K562 (cell line): ENCODE measurements at regions not wholly inside any gene's neighbourhood (a gene's known extent, or its start where the extent isn't known, plus 50 kb on each side); places are given as distances from the start of the nearest gene placed in this dataset.

ENCODE experiments used
- ATAC-seq: fragments of 200-7000 bp; cut with Tn5 transposase; 3 replicates; pipeline ENCODE4 v1.9.1; 2020; ENCODE audit warnings: moderate library complexity
- BruUV-seq: library from RNA; stranded (reverse); fragments of 400-500 nt; replicated peaks from 2 replicates; lab custom pipeline; 2021; lab: Mats Ljungman, UMichigan
- CTCF ChIA-PET: fragments of 300-600 bp; formaldehyde crosslinking; extraction: SDS; loops from one replicate; lab custom pipeline; 2021; ENCODE audit warnings: low intra/inter-chr PET ratio; lab: Yijun Ruan, JAX
- POLR2A ChIA-PET: fragments of 300-600, 350-650 bp; sonication (Branson Sonifier 250); formaldehyde crosslinking; extraction: SDS; loops from one replicate; lab custom pipeline; 2021; ENCODE audit warnings: antibody characterized with exemption, inconsistent platforms; lab: Yijun Ruan, JAX
- DNase-seq, 4 experiments: peaks; one replicate each; pipeline versions ENCODE4 v3.0.0 to v3.0.0-alpha.2; 2011 to 2018; ENCODE audit warnings: low spot score in 3 of 4, mixed read lengths in 3 of 4; ENCODE audit errors: extremely low read depth in 1 of 4
- FAIRE-seq: peaks from 2 replicates; lab custom pipeline; 2011; peaks lifted over from hg19 to GRCh38; lab: Jason Lieb, UNC
- H2AFZ ChIP-seq: 2 replicates; pipeline ENCODE4 v1.6.0; 2011; ENCODE audit warnings: low read depth, low read length, control low read depth, inconsistent platforms
- H3K27ac ChIP-seq: fragments of 200-600 bp; 3 replicates; pipeline ENCODE4 v1.8.0; 2011; ENCODE audit warnings: low read depth, mild to moderate bottlenecking, control low read depth, inconsistent platforms, low read length, moderate library complexity, mixed read lengths; ENCODE audit errors: extremely low read depth
- H3K27me3 ChIP-seq, 2 experiments: fragments of 300-600 bp in 1 of 2; 2 replicates in 1 of 2; 3 replicates in 1 of 2; pipeline versions ENCODE4 v1.6.0 to v1.8.0; 2011; ENCODE audit warnings: inconsistent platforms in 2 of 2, low read length in 2 of 2, mild to moderate bottlenecking in 1 of 2, mixed read lengths in 1 of 2, moderate library complexity in 1 of 2; ENCODE audit not compliant: control insufficient read depth in 2 of 2, insufficient read depth in 2 of 2
- H3K36me3 ChIP-seq: fragments of 300-600 bp; 3 replicates; pipeline ENCODE4 v1.8.0; 2011; ENCODE audit warnings: mild to moderate bottlenecking, low read length, inconsistent platforms; ENCODE audit not compliant: control insufficient read depth, insufficient read depth
- H3K4me1 ChIP-seq, 2 experiments: fragments of 200-600 bp in 1 of 2; replicated peaks in 1 of 2; 2 replicates in 1 of 2; 3 replicates in 1 of 2; pipeline versions ENCODE4 v1.5.1 to v1.8.0; 2011; ENCODE audit warnings: inconsistent platforms in 2 of 2, low read length in 2 of 2, mild to moderate bottlenecking in 1 of 2, mixed read lengths in 1 of 2, moderate library complexity in 1 of 2; ENCODE audit not compliant: control insufficient read depth in 2 of 2, insufficient read depth in 2 of 2
- H3K4me2 ChIP-seq: 2 replicates; pipeline ENCODE4 v1.6.1; 2011; ENCODE audit warnings: low read length, control low read depth, inconsistent platforms, mixed read lengths; ENCODE audit not compliant: insufficient read depth
- H3K4me3 ChIP-seq: fragments of 200-600 bp; sonication (generic), shearing (Covaris generic); 2 replicates; pipeline ENCODE4 v1.5.1; 2016; ENCODE audit warnings: control low read depth, inconsistent platforms
- H3K79me2 ChIP-seq: fragments of 200-600 bp; 3 replicates; pipeline ENCODE4 v1.8.0; 2011; ENCODE audit warnings: low read length, inconsistent platforms; ENCODE audit not compliant: control insufficient read depth, insufficient read depth
- H3K9ac ChIP-seq, 2 experiments: 2 replicates each; pipeline versions ENCODE4 v1.6.0 to v1.6.1; 2011; ENCODE audit warnings: low read depth in 2 of 2, low read length in 2 of 2, control low read depth in 1 of 2, inconsistent platforms in 1 of 2, mild to moderate bottlenecking in 1 of 2, mixed read lengths in 1 of 2; ENCODE audit not compliant: insufficient read depth in 1 of 2
- H3K9me1 ChIP-seq: one replicate; pipeline ENCODE4 v1.6.0; 2011; ENCODE audit warnings: inconsistent platforms, mild to moderate bottlenecking, low read length, moderate library complexity; ENCODE audit not compliant: control insufficient read depth, insufficient read depth
- H3K9me3 ChIP-seq: replicated peaks from 2 replicates; pipeline ENCODE4 v1.5.1; 2011; ENCODE audit warnings: low read depth, low read length, inconsistent platforms; ENCODE audit not compliant: control insufficient read depth, insufficient read depth
- H4K20me1 ChIP-seq: replicated peaks from 2 replicates; pipeline ENCODE4 v1.6.1; 2011; ENCODE audit warnings: low read length, inconsistent platforms, mixed read lengths; ENCODE audit not compliant: control insufficient read depth, insufficient read depth
- BRF2 ChIP-seq: IDR thresholded peaks from 3 replicates; pipeline ENCODE4 v1.6.1; 2011; ENCODE audit warnings: borderline replicate concordance, mild to moderate bottlenecking; ENCODE audit not compliant: insufficient read length, insufficient read depth
- DPF2 ChIP-seq: fragments of 450-650 bp; IDR thresholded peaks from 2 replicates; pipeline ENCODE4 v1.6.1; 2016
- E2F4 ChIP-seq: sonication (generic); formaldehyde crosslinking; IDR thresholded peaks from 2 replicates; pipeline ENCODE4 v1.8.0; 2022; ENCODE audit warnings: mild to moderate bottlenecking, low read depth, missing genetic modification reagents
- FOXA3 ChIP-seq, 2 experiments: fragments of 450-650 bp in 1 of 2; sonication (generic) in 1 of 2; formaldehyde crosslinking; IDR thresholded peaks in 1 of 2; conservative IDR thresholded peaks in 1 of 2; 2 replicates each; pipeline versions ENCODE4 v1.4.0 to v1.8.0; 2020 to 2022; ENCODE audit warnings: mild to moderate bottlenecking in 2 of 2, missing genetic modification reagents in 1 of 2
- MBD1 ChIP-seq: fragments of 250-450 bp; sonication (Bioruptor Pico); IDR thresholded peaks from 2 replicates; pipeline ENCODE4 v1.8.0; 2022; ENCODE audit warnings: inconsistent platforms
- NFE2L1 ChIP-seq: fragments of 450-650 bp; IDR thresholded peaks from 2 replicates; pipeline ENCODE4 v1.6.1; 2016; ENCODE audit warnings: missing genetic modification characterization, low read depth, mild to moderate bottlenecking, missing compliant biosample characterization, moderate library complexity, borderline replicate concordance
- POU5F1 ChIP-seq: fragments of 150-350 bp; IDR thresholded peaks from 2 replicates; pipeline ENCODE4 v1.6.1; 2014; ENCODE audit warnings: borderline replicate concordance, low read length, low read depth, mild to moderate bottlenecking; ENCODE audit not compliant: partially characterized antibody
- PURB ChIP-seq: sonication (generic); formaldehyde crosslinking; IDR thresholded peaks from 2 replicates; pipeline ENCODE4 v1.9.0; 2021; ENCODE audit warnings: low read depth, mild to moderate bottlenecking, missing genetic modification reagents
- TRIM24 ChIP-seq, 2 experiments: fragments of 450-650 bp; IDR thresholded peaks; 2 replicates each; pipeline ENCODE4 v1.6.1; 2016
- WGBS: fragments of 100-300 bp; shearing (Covaris generic); methylation state at CpG from one replicate; pipeline ENCODE4 v1.1.6; 2016; ENCODE audit warnings: low coverage, mixed read lengths; ENCODE audit not compliant: insufficient coverage; ENCODE audit errors: missing lambda C conversion rate; 5-methylcytosine and 5-hydroxymethylcytosine counted together
- in situ Hi-C: fragments of 300-500 bp; cut with MboI; formaldehyde crosslinking; loops from 4 replicates; pipeline ENCODE4 v1.15.0; 2018; ENCODE audit warnings: inconsistent platforms, mixed read lengths
- intact Hi-C: fragments of 100-400 bp; cut with micrococcal nuclease; formaldehyde crosslinking; loops from 2 replicates; pipeline ENCODE4 v1.14.2; 2022
- TF ChIP-seq, protein P1 (sequence below): fragments of 450-650 bp; IDR thresholded peaks from 2 replicates; pipeline ENCODE4 v1.6.1; 2016; ENCODE audit warnings: borderline replicate concordance

DNA sequence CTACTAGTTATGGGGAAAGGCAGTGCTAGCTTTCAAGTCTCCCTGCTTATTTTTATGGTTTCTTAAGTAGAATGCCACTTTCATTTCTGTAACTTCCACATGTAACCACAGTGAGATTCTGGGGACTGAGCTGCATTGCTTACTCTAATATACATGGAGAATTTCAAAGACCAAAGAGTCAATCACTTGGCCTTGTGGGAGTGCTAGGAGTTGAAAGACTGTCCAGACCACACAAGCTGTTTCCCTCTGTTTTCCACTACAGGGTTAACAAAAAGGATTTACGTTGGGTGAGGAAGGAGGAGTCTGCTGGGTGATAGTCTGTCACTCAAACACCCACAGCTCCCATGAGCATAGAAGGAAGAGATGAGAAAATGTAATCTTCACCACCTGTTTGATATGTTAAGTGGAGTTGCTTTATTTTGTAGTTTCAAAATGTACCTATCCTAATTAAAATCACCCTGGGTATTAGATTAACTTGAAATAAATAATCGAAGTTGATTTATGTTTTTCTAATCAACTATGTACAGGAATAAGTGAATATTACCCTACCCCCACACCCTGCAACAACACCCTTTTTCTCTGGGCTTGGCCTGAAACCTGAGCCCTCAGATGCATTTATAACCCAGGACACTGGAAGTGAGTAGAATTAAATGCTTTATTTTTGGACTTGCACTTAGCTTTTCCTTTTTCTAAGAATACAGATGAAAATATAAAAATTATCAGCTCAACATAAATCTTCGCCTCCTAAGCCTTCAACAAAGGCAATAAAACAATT, 225.8 kb upstream of the SLC10A2 start (continued):
- TF ChIP-seq, protein P1, sequence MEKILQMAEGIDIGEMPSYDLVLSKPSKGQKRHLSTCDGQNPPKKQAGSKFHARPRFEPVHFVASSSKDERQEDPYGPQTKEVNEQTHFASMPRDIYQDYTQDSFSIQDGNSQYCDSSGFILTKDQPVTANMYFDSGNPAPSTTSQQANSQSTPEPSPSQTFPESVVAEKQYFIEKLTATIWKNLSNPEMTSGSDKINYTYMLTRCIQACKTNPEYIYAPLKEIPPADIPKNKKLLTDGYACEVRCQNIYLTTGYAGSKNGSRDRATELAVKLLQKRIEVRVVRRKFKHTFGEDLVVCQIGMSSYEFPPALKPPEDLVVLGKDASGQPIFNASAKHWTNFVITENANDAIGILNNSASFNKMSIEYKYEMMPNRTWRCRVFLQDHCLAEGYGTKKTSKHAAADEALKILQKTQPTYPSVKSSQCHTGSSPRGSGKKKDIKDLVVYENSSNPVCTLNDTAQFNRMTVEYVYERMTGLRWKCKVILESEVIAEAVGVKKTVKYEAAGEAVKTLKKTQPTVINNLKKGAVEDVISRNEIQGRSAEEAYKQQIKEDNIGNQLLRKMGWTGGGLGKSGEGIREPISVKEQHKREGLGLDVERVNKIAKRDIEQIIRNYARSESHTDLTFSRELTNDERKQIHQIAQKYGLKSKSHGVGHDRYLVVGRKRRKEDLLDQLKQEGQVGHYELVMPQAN = no peak
- no peak for TF ChIP-seq E2F4
- no peak for TF ChIP-seq PURB (CRISPR knock-in tag)
- no peak for TF ChIP-seq TRIM24 (IDR thresholded peaks at IDR 0.05)

- ATAC-seq (no peak), FAIRE-seq (no peak), DNase-seq (no peak)
- TF ChIP-seq DPF2 = no peak
- no peak for TF ChIP-seq BRF2
- no peak for TF ChIP-seq NFE2L1 (tag)
- TF ChIP-seq POU5F1 = no peak
- TF ChIP-seq FOXA3 (CRISPR knock-in tag; conservative IDR thresholded peaks at IDR 0.05 in 1 of 2, IDR thresholded peaks at IDR 0.05 in 1 of 2) = no peak
- TF ChIP-seq MBD1 (CRISPR knock-in tag) = no peak
- no peak overlapping the region for H3K4me3 ChIP-seq
- BruUV-seq = no TSS peak
- POLR2A ChIA-PET = no interaction called here
- no peak overlapping the region for H3K9ac ChIP-seq
- H3K79me2 ChIP-seq = no peaks in the 10 kb centered on the region
- H3K27me3 ChIP-seq = no peaks in the 10 kb centered on the region
- no peak overlapping the region for H3K27ac ChIP-seq
- no peaks in the 10 kb centered on the region for H3K9me1 ChIP-seq
- in situ Hi-C loops = no loop called here
- H4K20me1 ChIP-seq = no peaks in the 10 kb centered on the region
- CTCF ChIA-PET = no interaction called here
- no peaks in the 10 kb centered on the region for H3K9me3 ChIP-seq
- H3K4me2 ChIP-seq = no peak overlapping the region
- no peaks in the 10 kb centered on the region for H3K36me3 ChIP-seq
- 0% methylated on average over 3 of the region's 3 CpGs for WGBS
- intact Hi-C loops = no loop called here
- no peak overlapping the region for H2AFZ ChIP-seq
- no peaks in the 10 kb centered on the region for H3K4me1 ChIP-seq
Measured at GRCh38 chr13:103291226-103291625, 225.0 kb upstream of the SLC10A2 start.
